ENCODE measurements at regions not wholly inside any gene's neighbourhood (a gene's known extent, or its start where the extent isn't known, plus 50 kb on each side); places are given as distances from the start of the nearest gene placed in this dataset.

GRCh38 chr15:38941399-38941953, 376.9 kb upstream of the RASGRP1 start:
- TF ChIP-seq ZBTB40 (IDR thresholded peaks at IDR 0.05): no peak
- TF ChIP-seq ZBTB40 (CRISPR knock-in tag; IDR thresholded peaks at IDR 0.05): no peak
- TF ChIP-seq ARID2 (CRISPR knock-in tag; IDR thresholded peaks at IDR 0.05; ENCODE audit: borderline replicate concordance): no peak
- TF ChIP-seq CERS6 (CRISPR knock-in tag; IDR thresholded peaks at IDR 0.05): no peak
- no peak for TF ChIP-seq ZZZ3 (CRISPR knock-in tag; IDR thresholded peaks at IDR 0.05; ENCODE audit: borderline replicate concordance)
- no peak for TF ChIP-seq HNF1A (IDR thresholded peaks at IDR 0.05; ENCODE audit: low read depth)
- TF ChIP-seq HNF1A (CRISPR knock-in tag; IDR thresholded peaks at IDR 0.05; ENCODE audit: borderline replicate concordance): no peak
- no peak for TF ChIP-seq GTF2F1 (IDR thresholded peaks at IDR 0.05; ENCODE audit: low read length)
- TF ChIP-seq TRIM22 (IDR thresholded peaks at IDR 0.05): no peak
- no peak for TF ChIP-seq CTCF (CRISPR knock-in tag; IDR thresholded peaks at IDR 0.05)
- TF ChIP-seq ZNF317 (CRISPR knock-in tag; IDR thresholded peaks at IDR 0.05): no peak
- no peak for TF ChIP-seq RCOR2 (CRISPR knock-in tag; IDR thresholded peaks at IDR 0.05)
